ENCODE measurements at regions not wholly inside any gene's neighbourhood (a gene's known extent, or its start where the extent isn't known, plus 50 kb on each side); places are given as distances from the start of the nearest gene placed in this dataset.

DNA sequence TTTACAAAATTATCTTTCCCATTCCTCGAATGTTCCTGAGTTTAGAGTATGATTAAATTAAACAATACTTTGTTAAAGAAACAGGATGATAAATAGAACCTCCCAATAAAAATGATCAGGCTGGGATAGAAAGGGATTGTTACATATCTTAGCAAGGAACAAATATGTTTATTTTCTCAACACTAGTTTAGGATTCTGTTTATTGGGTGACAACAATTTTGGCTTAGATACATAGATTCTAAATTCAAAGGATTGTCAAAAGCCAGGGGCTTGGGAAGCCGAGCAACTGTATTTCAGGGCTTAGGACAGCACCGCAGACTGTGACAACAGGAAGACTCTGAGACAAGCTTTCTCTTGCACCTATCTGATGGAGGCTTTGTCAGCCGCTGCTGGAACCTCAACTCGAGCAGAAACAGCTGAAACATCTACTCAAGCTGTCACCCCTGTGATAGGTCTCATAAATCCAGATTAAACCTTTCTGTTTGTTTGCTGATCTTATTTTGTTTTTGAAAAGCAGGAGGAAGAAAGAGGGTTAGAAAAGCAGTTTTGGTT lies 562.8 kb upstream of the ZFHX3 start:
- TF ChIP-seq, protein P1, sequence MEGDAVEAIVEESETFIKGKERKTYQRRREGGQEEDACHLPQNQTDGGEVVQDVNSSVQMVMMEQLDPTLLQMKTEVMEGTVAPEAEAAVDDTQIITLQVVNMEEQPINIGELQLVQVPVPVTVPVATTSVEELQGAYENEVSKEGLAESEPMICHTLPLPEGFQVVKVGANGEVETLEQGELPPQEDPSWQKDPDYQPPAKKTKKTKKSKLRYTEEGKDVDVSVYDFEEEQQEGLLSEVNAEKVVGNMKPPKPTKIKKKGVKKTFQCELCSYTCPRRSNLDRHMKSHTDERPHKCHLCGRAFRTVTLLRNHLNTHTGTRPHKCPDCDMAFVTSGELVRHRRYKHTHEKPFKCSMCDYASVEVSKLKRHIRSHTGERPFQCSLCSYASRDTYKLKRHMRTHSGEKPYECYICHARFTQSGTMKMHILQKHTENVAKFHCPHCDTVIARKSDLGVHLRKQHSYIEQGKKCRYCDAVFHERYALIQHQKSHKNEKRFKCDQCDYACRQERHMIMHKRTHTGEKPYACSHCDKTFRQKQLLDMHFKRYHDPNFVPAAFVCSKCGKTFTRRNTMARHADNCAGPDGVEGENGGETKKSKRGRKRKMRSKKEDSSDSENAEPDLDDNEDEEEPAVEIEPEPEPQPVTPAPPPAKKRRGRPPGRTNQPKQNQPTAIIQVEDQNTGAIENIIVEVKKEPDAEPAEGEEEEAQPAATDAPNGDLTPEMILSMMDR (optimal IDR thresholded peaks at IDR 0.05 in 1 of 3, IDR thresholded peaks at IDR 0.05 in 1 of 3, conservative IDR thresholded peaks at IDR 0.05 in 1 of 3; ENCODE audit: extremely low read depth in 1 of 3, insufficient read depth in 2 of 3, low read length in 3 of 3): no peak
- TF ChIP-seq EZH2 (IDR thresholded peaks at IDR 0.05; ENCODE audit: low read length): no peak

All from keratinocyte (primary cell).